ENCODE measurements at regions not wholly inside any gene's neighbourhood (a gene's known extent, or its start where the extent isn't known, plus 50 kb on each side); places are given as distances from the start of the nearest gene placed in this dataset.
A peak's percentile ranks its signal among the peaks of the same experiment; 100 is the strongest.
"Not testable (repeated sequence)": the region's sequence is repeated elsewhere in the genome, so short reads cannot be mapped to it uniquely, and the experiment has no call there.

DNA sequence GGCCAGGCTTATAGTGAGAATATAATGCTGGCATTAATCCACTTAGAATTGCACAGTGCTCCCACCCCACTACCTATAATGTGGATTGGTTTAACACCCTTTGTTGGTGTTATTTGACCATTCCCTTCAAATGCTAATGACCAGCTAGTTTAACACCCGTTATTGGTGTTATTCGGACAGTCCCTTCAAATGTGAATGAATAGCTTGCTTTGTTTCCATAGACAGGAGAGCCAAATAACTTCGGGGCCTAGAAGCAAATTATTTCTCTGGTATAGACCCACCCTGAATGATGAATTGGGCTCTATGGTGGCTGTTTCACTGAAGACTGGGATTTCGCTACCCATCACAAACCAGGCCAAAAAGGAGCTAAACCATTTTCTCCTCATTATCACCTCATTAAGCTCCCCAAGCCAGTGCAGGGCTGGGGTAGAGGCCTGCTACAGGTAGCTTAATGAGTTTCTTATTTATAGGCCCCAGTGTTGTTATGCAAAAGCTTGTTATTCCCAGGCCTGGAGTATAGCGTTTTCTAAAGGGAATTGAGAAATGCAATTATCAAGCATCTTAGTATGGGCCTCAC lies 494.1 kb upstream of the DPH6 start:
- TF ChIP-seq, protein P1, sequence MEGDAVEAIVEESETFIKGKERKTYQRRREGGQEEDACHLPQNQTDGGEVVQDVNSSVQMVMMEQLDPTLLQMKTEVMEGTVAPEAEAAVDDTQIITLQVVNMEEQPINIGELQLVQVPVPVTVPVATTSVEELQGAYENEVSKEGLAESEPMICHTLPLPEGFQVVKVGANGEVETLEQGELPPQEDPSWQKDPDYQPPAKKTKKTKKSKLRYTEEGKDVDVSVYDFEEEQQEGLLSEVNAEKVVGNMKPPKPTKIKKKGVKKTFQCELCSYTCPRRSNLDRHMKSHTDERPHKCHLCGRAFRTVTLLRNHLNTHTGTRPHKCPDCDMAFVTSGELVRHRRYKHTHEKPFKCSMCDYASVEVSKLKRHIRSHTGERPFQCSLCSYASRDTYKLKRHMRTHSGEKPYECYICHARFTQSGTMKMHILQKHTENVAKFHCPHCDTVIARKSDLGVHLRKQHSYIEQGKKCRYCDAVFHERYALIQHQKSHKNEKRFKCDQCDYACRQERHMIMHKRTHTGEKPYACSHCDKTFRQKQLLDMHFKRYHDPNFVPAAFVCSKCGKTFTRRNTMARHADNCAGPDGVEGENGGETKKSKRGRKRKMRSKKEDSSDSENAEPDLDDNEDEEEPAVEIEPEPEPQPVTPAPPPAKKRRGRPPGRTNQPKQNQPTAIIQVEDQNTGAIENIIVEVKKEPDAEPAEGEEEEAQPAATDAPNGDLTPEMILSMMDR (IDR thresholded peaks at IDR 0.05; ENCODE audit: low read depth, low read length) = no peak
- peaks cover 4% of the 10 kb centered on the region for H3K9me3 ChIP-seq (ENCODE audit: severe bottlenecking)
- H3K27ac ChIP-seq = no peak overlapping the region
- no peaks in the 10 kb centered on the region for H3K36me3 ChIP-seq
- H3K4me3 ChIP-seq (ENCODE audit: low read depth, low read length) = no peak overlapping the region
- no peaks in the 10 kb centered on the region for H3K27me3 ChIP-seq (ENCODE audit: insufficient read depth, low read depth, severe bottlenecking)
- no peak for DNase-seq

DNA sequence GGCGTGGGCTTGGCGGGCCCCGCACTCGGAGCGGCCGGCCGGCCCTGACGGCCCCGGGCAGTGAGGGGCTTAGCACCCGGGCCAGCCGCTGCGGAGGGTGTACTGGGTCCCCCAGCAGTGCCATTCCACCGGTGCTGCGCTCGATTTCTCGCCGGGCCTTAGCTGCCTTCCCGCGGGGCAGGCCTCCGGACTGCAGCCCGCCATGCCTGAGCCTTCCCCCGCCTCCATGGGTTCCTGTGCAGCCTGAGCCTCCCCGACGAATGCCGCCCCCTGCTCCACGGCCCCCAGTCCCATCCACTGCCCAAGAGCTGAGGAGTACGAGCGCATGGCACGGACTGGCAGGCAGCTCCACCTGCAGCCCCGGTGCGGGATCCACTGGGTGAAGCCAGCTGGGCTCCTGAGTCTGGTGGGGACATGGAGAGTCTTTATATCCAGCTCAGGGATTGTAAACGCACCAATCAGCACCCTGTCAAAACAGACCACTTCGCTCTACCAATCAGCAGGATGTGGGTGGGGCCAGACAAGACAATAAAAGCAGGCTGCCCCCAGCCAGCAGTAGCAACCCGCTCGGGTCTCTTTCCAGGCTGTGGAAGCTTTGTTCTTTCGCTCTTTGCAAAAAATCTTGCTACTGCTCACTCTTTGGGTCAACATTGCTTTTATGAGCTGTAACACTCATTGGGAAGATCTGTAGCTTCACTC lies 501.2 kb upstream of the DPH6 start:
- DNase-seq; H3K27ac ChIP-seq; H3K4me3 ChIP-seq (ENCODE audit: low read depth, low read length); H3K36me3 ChIP-seq; H3K9me3 ChIP-seq (ENCODE audit: severe bottlenecking); H3K27me3 ChIP-seq (ENCODE audit: insufficient read depth, low read depth, severe bottlenecking): not testable (repeated sequence)

- H3K36me3 ChIP-seq = no peaks in the 10 kb centered on the region
- TF ChIP-seq, protein P1 (IDR thresholded peaks at IDR 0.05; ENCODE audit: low read depth, low read length) = no peak
- no peak overlapping the region for H3K27ac ChIP-seq
- H3K27me3 ChIP-seq (ENCODE audit: insufficient read depth, low read depth, severe bottlenecking) = no peaks in the 10 kb centered on the region
- DNase-seq = no peak
- H3K4me3 ChIP-seq (ENCODE audit: low read depth, low read length) = no peak overlapping the region
- H3K9me3 ChIP-seq (ENCODE audit: severe bottlenecking) = no peaks in the 10 kb centered on the region
Measured at GRCh38 chr15:36050899-36051298, 504.9 kb upstream of the DPH6 start.

- H3K27ac ChIP-seq; H3K36me3 ChIP-seq; H3K4me3 ChIP-seq (ENCODE audit: low read depth, low read length); H3K27me3 ChIP-seq (ENCODE audit: insufficient read depth, low read depth, severe bottlenecking); H3K9me3 ChIP-seq (ENCODE audit: severe bottlenecking): not testable (repeated sequence)
- peak; percentile 32 for DNase-seq
Measured at GRCh38 chr15:36052641-36053040, 506.7 kb upstream of the DPH6 start.

- DNase-seq = no peak
- TF ChIP-seq, protein P1 (IDR thresholded peaks at IDR 0.05; ENCODE audit: low read depth, low read length) = no peak
- Histone ChIP-seq H3K27ac (no peak overlapping the region), H3K4me3 (ENCODE audit: low read depth, low read length) (no peak overlapping the region), H3K27me3 (ENCODE audit: insufficient read depth, low read depth, severe bottlenecking) (no peaks in the 10 kb centered on the region), H3K9me3 (ENCODE audit: severe bottlenecking) (no peaks in the 10 kb centered on the region), H3K36me3 (no peaks in the 10 kb centered on the region)
Measured at GRCh38 chr15:36053746-36054145, 507.8 kb upstream of the DPH6 start.

DNA sequence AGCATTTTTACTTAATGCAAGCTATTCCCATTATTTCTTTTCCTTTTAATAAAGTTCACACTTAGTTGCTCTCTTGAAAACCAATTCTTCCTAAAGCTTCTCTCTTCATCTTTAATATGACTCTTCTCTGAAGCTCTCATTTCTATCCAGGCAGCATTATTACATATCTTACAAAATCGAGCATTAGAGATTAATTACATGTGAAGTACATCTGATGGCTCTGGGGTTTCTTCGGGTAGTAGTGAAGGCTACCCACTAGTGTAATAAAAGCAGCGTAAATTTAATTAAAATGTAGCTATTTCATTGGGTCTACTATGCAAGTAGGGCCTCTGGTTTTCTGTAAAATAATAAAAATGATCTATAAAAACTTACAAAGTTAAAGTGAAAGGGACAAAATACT lies 513.6 kb upstream of the DPH6 start:
- TF ChIP-seq, protein P1 (IDR thresholded peaks at IDR 0.05; ENCODE audit: low read depth, low read length) = no peak
- DNase-seq = no peak
- Histone ChIP-seq H3K27me3 (ENCODE audit: insufficient read depth, low read depth, severe bottlenecking) (no peaks in the 10 kb centered on the region), H3K4me3 (ENCODE audit: low read depth, low read length) (no peak overlapping the region), H3K27ac (no peak overlapping the region), H3K9me3 (ENCODE audit: severe bottlenecking) (no peaks in the 10 kb centered on the region), H3K36me3 (no peaks in the 10 kb centered on the region)

GRCh38 chr15:36062357-36062756 lies 516.4 kb upstream of the DPH6 start:
- Histone ChIP-seq H3K4me3 (ENCODE audit: low read depth, low read length) (no peak overlapping the region), H3K9me3 (ENCODE audit: severe bottlenecking) (no peaks in the 10 kb centered on the region), H3K36me3 (no peaks in the 10 kb centered on the region), H3K27me3 (ENCODE audit: insufficient read depth, low read depth, severe bottlenecking) (no peaks in the 10 kb centered on the region), H3K27ac (no peak overlapping the region)
- TF ChIP-seq, protein P1 (IDR thresholded peaks at IDR 0.05; ENCODE audit: low read depth, low read length) = no peak
- DNase-seq = no peak
